ENCODE measurements at regions not wholly inside any gene's neighbourhood (a gene's known extent, or its start where the extent isn't known, plus 50 kb on each side); places are given as distances from the start of the nearest gene placed in this dataset.

DNA sequence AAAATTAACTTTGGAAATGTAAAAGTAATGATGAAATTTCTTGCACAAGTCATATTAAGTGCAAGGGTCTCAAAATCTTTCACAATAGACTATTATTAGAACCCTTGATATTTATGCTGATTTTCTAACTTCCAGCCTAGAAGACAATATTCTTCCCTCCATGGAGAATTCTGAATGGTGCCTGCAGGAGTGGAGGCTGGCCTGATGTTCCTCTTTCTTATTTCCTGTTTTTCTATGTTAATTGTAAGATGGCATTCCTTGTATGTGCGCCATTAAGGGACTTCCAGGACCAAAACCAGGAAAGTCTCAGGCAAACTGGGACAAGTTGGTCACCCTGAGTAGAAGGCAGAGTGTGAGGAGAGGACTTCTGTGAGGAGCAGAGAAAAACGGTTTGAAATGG lies 294.9 kb downstream of the DLEU7 start:
- Histone ChIP-seq H3K4me1 (peaks cover 5% of the 10 kb centered on the region), H3K27ac (no peak overlapping the region), H3K27me3 (no peaks in the 10 kb centered on the region), H3K9me3 (no peaks in the 10 kb centered on the region), H3K36me3 (no peaks in the 10 kb centered on the region), H3K4me3 (no peak overlapping the region)
- TF ChIP-seq CTCF (IDR thresholded peaks at IDR 0.05) = no peak
- TF ChIP-seq POLR2AphosphoS5 (IDR thresholded peaks at IDR 0.05; ENCODE audit: insufficient read depth in 1 of 2, low read depth in 1 of 2) = no peak
- no peak for TF ChIP-seq POLR2A (IDR thresholded peaks at IDR 0.05)
- intact Hi-C loops (cut with DNase I) = no loop called here
- DNase-seq (ENCODE audit: extremely low spot score in 2 of 2) = no peak

DNA sequence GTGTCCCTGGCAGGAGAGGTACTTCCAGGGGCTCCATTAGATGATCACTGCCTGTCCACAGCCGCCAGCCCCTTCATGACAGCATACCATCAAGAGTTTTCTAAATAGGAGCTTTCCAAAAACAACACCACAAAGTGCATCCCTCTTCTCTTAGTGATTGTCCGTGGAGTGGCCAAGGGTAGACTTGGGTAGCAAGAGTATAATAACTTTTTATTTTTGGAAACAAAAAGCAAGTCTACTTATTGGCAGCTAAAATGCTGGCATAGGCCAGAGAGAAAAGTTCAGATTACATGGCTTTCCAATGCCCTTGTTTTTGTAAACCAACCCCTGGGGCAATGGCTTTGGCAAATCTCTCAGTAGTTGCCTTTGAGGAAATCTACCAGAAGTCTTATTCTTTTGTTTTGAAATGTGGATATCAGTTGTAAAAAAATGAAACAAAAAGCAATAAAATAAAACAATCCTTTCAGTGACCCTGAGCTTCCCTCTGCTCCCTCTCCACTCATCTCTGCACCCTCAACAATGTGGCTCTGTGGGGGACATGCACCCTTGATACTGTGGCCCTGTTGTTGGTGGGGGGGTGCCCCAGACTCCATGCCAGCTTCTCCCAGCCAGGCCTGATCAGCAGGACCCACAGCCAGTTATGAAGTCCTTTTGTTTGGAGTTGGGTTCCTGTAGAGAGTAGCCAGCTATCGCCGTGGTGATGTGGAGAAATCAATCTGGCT lies 294.1 kb downstream of the DLEU7 start:
- Histone ChIP-seq H3K4me3 (no peak overlapping the region), H3K27me3 (no peaks in the 10 kb centered on the region), H3K36me3 (no peaks in the 10 kb centered on the region), H3K4me1 (no peaks in the 10 kb centered on the region), H3K9me3 (no peaks in the 10 kb centered on the region), H3K27ac (no peak overlapping the region)
- TF ChIP-seq POLR2A (IDR thresholded peaks at IDR 0.05) (no peak), POLR2AphosphoS5 (IDR thresholded peaks at IDR 0.05; ENCODE audit: insufficient read depth in 1 of 2, low read depth in 1 of 2) (no peak), CTCF (IDR thresholded peaks at IDR 0.05) (no peak)
- intact Hi-C loops (cut with DNase I) = no loop called here
- DNase-seq (ENCODE audit: extremely low spot score in 2 of 2) = no peak

GRCh38 chr13:50550151-50550550 lies 293.3 kb downstream of the DLEU7 start:
- no peak overlapping the region for H3K27ac ChIP-seq
- no peaks in the 10 kb centered on the region for H3K27me3 ChIP-seq
- no peak for DNase-seq (ENCODE audit: extremely low spot score in 2 of 2)
- no peaks in the 10 kb centered on the region for H3K9me3 ChIP-seq
- TF ChIP-seq POLR2A (IDR thresholded peaks at IDR 0.05) (no peak), CTCF (IDR thresholded peaks at IDR 0.05) (no peak), POLR2AphosphoS5 (IDR thresholded peaks at IDR 0.05; ENCODE audit: insufficient read depth in 1 of 2, low read depth in 1 of 2) (no peak)
- no peaks in the 10 kb centered on the region for H3K4me1 ChIP-seq
- H3K4me3 ChIP-seq = no peak overlapping the region
- H3K36me3 ChIP-seq = no peaks in the 10 kb centered on the region
- intact Hi-C loops (cut with DNase I) = no loop called here

DNA sequence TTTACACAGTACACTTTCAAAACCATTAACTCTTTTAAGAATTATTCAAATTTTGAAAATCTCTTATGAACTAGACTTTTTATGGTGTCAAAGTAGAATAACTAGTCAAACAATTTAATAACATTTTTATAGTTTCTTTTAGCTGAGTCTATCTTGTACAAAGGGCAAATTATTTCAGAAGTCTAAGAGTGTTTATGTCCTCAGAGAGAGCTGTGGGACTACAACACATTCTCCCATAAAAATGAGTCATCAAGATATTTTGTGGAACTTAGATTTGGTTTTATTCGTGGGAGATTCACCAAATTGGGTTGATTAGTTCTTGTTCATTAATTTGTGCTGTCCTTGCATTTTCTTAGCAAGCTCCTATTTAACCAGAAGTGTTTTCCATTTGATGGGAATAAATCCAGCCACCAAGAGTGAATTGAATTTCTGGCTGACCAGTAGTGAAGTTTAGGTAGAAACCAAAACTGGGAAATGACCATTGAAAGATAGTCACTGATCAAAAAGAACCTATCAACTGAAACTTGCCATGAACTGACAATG lies 291.0 kb downstream of the DLEU7 start:
- TF ChIP-seq CTCF (IDR thresholded peaks at IDR 0.05) = no peak
- no peak for TF ChIP-seq POLR2AphosphoS5 (IDR thresholded peaks at IDR 0.05; ENCODE audit: insufficient read depth in 1 of 2, low read depth in 1 of 2)
- no peak for TF ChIP-seq POLR2A (IDR thresholded peaks at IDR 0.05)
- H3K4me3 ChIP-seq = no peak overlapping the region
- H3K9me3 ChIP-seq = no peaks in the 10 kb centered on the region
- no peak for DNase-seq (ENCODE audit: extremely low spot score in 2 of 2)
- no peak overlapping the region for H3K27ac ChIP-seq
- H3K27me3 ChIP-seq = no peaks in the 10 kb centered on the region
- intact Hi-C loops (cut with DNase I) = no loop called here
- no peaks in the 10 kb centered on the region for H3K4me1 ChIP-seq
- no peaks in the 10 kb centered on the region for H3K36me3 ChIP-seq

DNA sequence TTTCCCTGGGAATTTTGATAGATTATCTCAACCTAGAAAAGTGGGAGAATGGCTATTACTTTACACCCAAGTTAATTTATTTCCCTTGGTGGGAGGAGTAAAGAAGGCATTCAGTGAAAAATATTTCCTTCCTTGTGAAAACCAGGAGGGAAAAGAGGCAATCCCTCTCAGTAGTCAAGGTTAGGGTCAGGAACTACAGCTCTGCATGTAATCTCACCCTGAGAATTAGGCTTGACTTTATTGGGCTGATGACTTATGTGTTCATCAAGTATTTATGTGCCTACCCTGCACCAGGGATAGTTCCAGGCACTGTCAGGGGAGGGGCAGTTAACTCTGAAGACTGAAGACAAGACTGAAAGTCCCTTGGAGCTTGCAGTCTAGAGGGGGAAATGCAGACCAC lies 281.8 kb downstream of the DLEU7 start:
- Histone ChIP-seq H3K9me3 (no peaks in the 10 kb centered on the region), H3K4me3 (no peak overlapping the region), H3K27ac (no peak overlapping the region), H3K27me3 (no peaks in the 10 kb centered on the region), H3K36me3 (no peaks in the 10 kb centered on the region), H3K4me1 (no peaks in the 10 kb centered on the region)
- intact Hi-C loops (cut with DNase I) = no loop called here
- no peak for DNase-seq (ENCODE audit: extremely low spot score in 2 of 2)
- no peak for TF ChIP-seq CTCF (IDR thresholded peaks at IDR 0.05)
- no peak for TF ChIP-seq POLR2A (IDR thresholded peaks at IDR 0.05)
- TF ChIP-seq POLR2AphosphoS5 (IDR thresholded peaks at IDR 0.05; ENCODE audit: insufficient read depth in 1 of 2, low read depth in 1 of 2) = no peak

Data from vagina (tissue), 2 donors.